Keratinocyte (primary cell): ENCODE measurements at regions not wholly inside any gene's neighbourhood (a gene's known extent, or its start where the extent isn't known, plus 50 kb on each side); places are given as distances from the start of the nearest gene placed in this dataset.

Experiments
- DNase-seq: peaks from one replicate; pipeline ENCODE4 v3.0.0-alpha.2; 2011; ENCODE audit warnings: low read depth, missing footprints, low spot score
- FAIRE-seq: peaks from 2 replicates; lab custom pipeline; 2011; peaks lifted over from hg19 to GRCh38; lab: Jason Lieb, UNC
- H2AFZ ChIP-seq: 2 replicates; pipeline ENCODE4 v1.6.0; 2012; ENCODE audit warnings: low read length, control low read depth, inconsistent platforms; ENCODE audit not compliant: control insufficient read depth
- H3K27ac ChIP-seq: 2 replicates; pipeline ENCODE4 v1.5.1; 2011; ENCODE audit warnings: low read length; ENCODE audit not compliant: control insufficient read depth, insufficient read depth
- H3K27me3 ChIP-seq: 3 replicates; pipeline ENCODE4 v1.6.0; 2011; ENCODE audit warnings: low read length; ENCODE audit not compliant: control insufficient read depth, insufficient read depth; ENCODE audit errors: extremely low read depth
- H3K36me3 ChIP-seq, 2 experiments: 2 replicates in 1 of 2; 3 replicates in 1 of 2; pipeline ENCODE4 v1.5.1; 2011; ENCODE audit warnings: low read length in 2 of 2, mild to moderate bottlenecking in 1 of 2; ENCODE audit not compliant: control insufficient read depth in 2 of 2, insufficient read depth in 2 of 2; ENCODE audit errors: extremely low read depth in 1 of 2
- H3K4me1 ChIP-seq: 3 replicates; pipeline ENCODE4 v1.5.1; 2011; ENCODE audit warnings: low read length; ENCODE audit not compliant: control insufficient read depth, insufficient read depth; ENCODE audit errors: extremely low read depth
- H3K4me2 ChIP-seq: 3 replicates; pipeline ENCODE4 v1.6.0; 2011; ENCODE audit warnings: low read depth, low read length; ENCODE audit not compliant: control insufficient read depth, insufficient read depth; ENCODE audit errors: extremely low read depth
- H3K4me3 ChIP-seq, 3 experiments: fragments of 200-600 bp in 1 of 3; sonication (generic) in 1 of 3; 2 replicates in 2 of 3; 3 replicates in 1 of 3; pipeline ENCODE4 v1.5.1; 2011 to 2016; ENCODE audit warnings: low read length in 3 of 3, mild to moderate bottlenecking in 3 of 3, control low read depth in 2 of 3, inconsistent platforms in 1 of 3, low read depth in 1 of 3, mixed read lengths in 1 of 3, mixed run types in 1 of 3, moderate library complexity in 1 of 3; ENCODE audit not compliant: control insufficient read depth in 2 of 3, insufficient read depth in 2 of 3; ENCODE audit errors: extremely low read depth in 1 of 3
- H3K79me2 ChIP-seq: 2 replicates; pipeline ENCODE4 v1.6.0; 2012; ENCODE audit warnings: low read length; ENCODE audit not compliant: control insufficient read depth, insufficient read depth
- H3K9ac ChIP-seq: 3 replicates; pipeline ENCODE4 v1.6.0; 2011; ENCODE audit warnings: low read length; ENCODE audit not compliant: control insufficient read depth, insufficient read depth; ENCODE audit errors: extremely low read depth
- H3K9me1 ChIP-seq: 3 replicates; pipeline ENCODE4 v1.6.0; 2011; ENCODE audit warnings: low read length; ENCODE audit not compliant: control insufficient read depth, insufficient read depth; ENCODE audit errors: extremely low read depth
- H3K9me3 ChIP-seq: 2 replicates; pipeline ENCODE4 v1.5.1; 2012; ENCODE audit warnings: low read depth, low read length; ENCODE audit not compliant: control insufficient read depth
- H4K20me1 ChIP-seq: 3 replicates; pipeline ENCODE4 v1.6.0; 2011; ENCODE audit warnings: low read length; ENCODE audit not compliant: control insufficient read depth, insufficient read depth; ENCODE audit errors: extremely low read depth
- EZH2 ChIP-seq: IDR thresholded peaks from one replicate; pipeline ENCODE4 v1.6.1; 2012; ENCODE audit warnings: inconsistent platforms, mild to moderate bottlenecking, low read length, moderate library complexity
- dilution Hi-C: fragments of 300-500 bp; cut with MboI; formaldehyde crosslinking; loops from one replicate; pipeline ENCODE4 v1.7.0; 2020; ENCODE audit warnings: low sequenced_read_pairs; ENCODE audit not compliant: extremely low pct_ligation_motif_present
- TF ChIP-seq, protein P1 (sequence below), 3 experiments: IDR thresholded peaks in 1 of 3; conservative IDR thresholded peaks in 1 of 3; optimal IDR thresholded peaks in 1 of 3; 2 replicates in 2 of 3; 3 replicates in 1 of 3; pipeline versions ENCODE3 to v1.5.1; 2011; ENCODE audit warnings: low read length in 3 of 3, mild to moderate bottlenecking in 3 of 3, moderate library complexity in 2 of 3, control low read depth in 1 of 3, inconsistent platforms in 1 of 3; ENCODE audit not compliant: insufficient read depth in 2 of 3; ENCODE audit errors: extremely low read depth in 1 of 3

DNA sequence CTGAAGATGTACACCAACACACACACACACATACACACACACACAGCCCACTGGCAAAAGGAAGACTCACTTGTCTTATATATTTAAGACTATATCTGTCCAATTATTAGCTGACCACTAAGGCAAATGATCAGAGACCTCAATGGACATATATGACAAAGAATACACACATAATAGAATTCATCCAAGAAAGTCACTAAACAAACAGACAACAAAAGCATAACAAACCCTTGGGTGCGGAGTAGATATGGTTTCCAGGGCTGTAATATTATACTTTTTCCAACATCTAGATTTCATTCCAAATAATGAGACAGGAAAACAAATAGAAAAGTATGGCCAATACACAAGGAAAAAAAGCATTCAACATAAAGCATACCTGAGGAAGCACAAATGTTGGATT, 72.3 kb upstream of the PRICKLE2 start:
- H3K79me2 ChIP-seq = no peaks in the 10 kb centered on the region
- H3K4me1 ChIP-seq = peaks cover 8% of the 10 kb centered on the region
- TF ChIP-seq EZH2 = no peak
- TF ChIP-seq, protein P1, sequence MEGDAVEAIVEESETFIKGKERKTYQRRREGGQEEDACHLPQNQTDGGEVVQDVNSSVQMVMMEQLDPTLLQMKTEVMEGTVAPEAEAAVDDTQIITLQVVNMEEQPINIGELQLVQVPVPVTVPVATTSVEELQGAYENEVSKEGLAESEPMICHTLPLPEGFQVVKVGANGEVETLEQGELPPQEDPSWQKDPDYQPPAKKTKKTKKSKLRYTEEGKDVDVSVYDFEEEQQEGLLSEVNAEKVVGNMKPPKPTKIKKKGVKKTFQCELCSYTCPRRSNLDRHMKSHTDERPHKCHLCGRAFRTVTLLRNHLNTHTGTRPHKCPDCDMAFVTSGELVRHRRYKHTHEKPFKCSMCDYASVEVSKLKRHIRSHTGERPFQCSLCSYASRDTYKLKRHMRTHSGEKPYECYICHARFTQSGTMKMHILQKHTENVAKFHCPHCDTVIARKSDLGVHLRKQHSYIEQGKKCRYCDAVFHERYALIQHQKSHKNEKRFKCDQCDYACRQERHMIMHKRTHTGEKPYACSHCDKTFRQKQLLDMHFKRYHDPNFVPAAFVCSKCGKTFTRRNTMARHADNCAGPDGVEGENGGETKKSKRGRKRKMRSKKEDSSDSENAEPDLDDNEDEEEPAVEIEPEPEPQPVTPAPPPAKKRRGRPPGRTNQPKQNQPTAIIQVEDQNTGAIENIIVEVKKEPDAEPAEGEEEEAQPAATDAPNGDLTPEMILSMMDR (optimal IDR thresholded peaks at IDR 0.05 in 1 of 3, IDR thresholded peaks at IDR 0.05 in 1 of 3, conservative IDR thresholded peaks at IDR 0.05 in 1 of 3; ENCODE audit: extremely low read depth in 1 of 3, insufficient read depth in 2 of 3, low read length in 3 of 3) = no peak
- no peaks in the 10 kb centered on the region for H3K9me1 ChIP-seq
- H3K27me3 ChIP-seq = no peaks in the 10 kb centered on the region
- DNase-seq (no peak), FAIRE-seq (no peak)
- H3K9me3 ChIP-seq = no peaks in the 10 kb centered on the region
- H3K4me3 ChIP-seq = no peak overlapping the region
- no peak overlapping the region for H3K27ac ChIP-seq
- no peaks in the 10 kb centered on the region for H4K20me1 ChIP-seq
- no peak overlapping the region for H3K4me2 ChIP-seq
- no peak overlapping the region for H2AFZ ChIP-seq
- dilution Hi-C loops = no loop called here
- no peaks in the 10 kb centered on the region for H3K36me3 ChIP-seq
- no peak overlapping the region for H3K9ac ChIP-seq

DNA sequence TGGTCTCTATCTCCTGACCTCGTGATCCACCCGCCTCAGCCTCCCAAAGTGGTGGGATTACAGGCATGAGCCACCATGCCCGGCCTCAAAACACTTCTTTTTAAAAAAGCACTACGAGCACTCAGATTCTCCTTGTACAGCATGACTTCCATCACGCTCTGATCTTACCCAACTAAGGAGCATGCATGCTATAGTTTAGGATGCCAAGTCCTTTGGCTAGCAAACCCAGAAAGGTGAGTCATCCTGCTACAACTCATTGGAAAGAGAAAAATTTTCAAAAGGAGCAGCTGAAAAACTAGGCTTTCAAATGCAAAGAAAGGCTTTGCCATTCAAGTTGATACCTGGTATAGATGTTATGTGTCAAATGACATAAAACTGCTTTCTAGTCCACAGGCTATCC, 70.3 kb upstream of the PRICKLE2 start:
- FAIRE-seq = peak; percentile 97
- no peaks in the 10 kb centered on the region for H4K20me1 ChIP-seq
- H3K4me1 ChIP-seq = peaks cover 14% of the 10 kb centered on the region
- H3K9me3 ChIP-seq = no peaks in the 10 kb centered on the region
- H3K79me2 ChIP-seq = no peaks in the 10 kb centered on the region
- H3K27me3 ChIP-seq = no peaks in the 10 kb centered on the region
- H3K4me2 ChIP-seq = no peak overlapping the region
- no peak overlapping the region for H3K27ac ChIP-seq
- TF ChIP-seq, protein P1 (optimal IDR thresholded peaks at IDR 0.05 in 1 of 3, IDR thresholded peaks at IDR 0.05 in 1 of 3, conservative IDR thresholded peaks at IDR 0.05 in 1 of 3; ENCODE audit: extremely low read depth in 1 of 3, insufficient read depth in 2 of 3, low read length in 3 of 3) = no peak
- no peak for TF ChIP-seq EZH2
- no peak for DNase-seq
- no peak overlapping the region for H2AFZ ChIP-seq
- no peaks in the 10 kb centered on the region for H3K36me3 ChIP-seq
- H3K4me3 ChIP-seq = no peak overlapping the region
- H3K9me1 ChIP-seq = no peaks in the 10 kb centered on the region
- no peak overlapping the region for H3K9ac ChIP-seq
- dilution Hi-C loops = no loop called here
